Neural cell (in vitro differentiated cells): ENCODE measurements at regions not wholly inside any gene's neighbourhood (a gene's known extent, or its start where the extent isn't known, plus 50 kb on each side); places are given as distances from the start of the nearest gene placed in this dataset.

Experiments used
- H2AFZ ChIP-seq: fragments of 200-600, 300-800 bp; sonication (generic), shearing (Covaris generic); 2 replicates; pipeline ENCODE4 v1.6.0; 2014; ENCODE audit warnings: low read depth, mild to moderate bottlenecking, antibody characterized with exemption, low read length, moderate library complexity
- H3F3A ChIP-seq: fragments of 200-600 bp; shearing (Covaris generic); 2 replicates; pipeline ENCODE4 v1.6.1; 2016; ENCODE audit warnings: mild to moderate bottlenecking, moderate library complexity, mixed read lengths, antibody characterized with exemption, low read length; ENCODE audit not compliant: insufficient read depth, poor library complexity, severe bottlenecking
- H3K27ac ChIP-seq: fragments of 200-600, 300-800 bp; sonication (generic), shearing (Covaris generic); 2 replicates; pipeline ENCODE4 v1.5.1; 2014; ENCODE audit warnings: mild to moderate bottlenecking, low read length, moderate library complexity
- H3K27me3 ChIP-seq: fragments of 300-800, 200-600 bp; sonication (generic), shearing (Covaris generic); 2 replicates; pipeline ENCODE4 v1.6.0; 2014; ENCODE audit warnings: mild to moderate bottlenecking, low read depth, low read length, moderate library complexity; ENCODE audit not compliant: insufficient read depth
- H3K36me3 ChIP-seq: fragments of 300-800, 200-600 bp; sonication (generic), shearing (Covaris generic); 2 replicates; pipeline ENCODE4 v1.5.1; 2014; ENCODE audit warnings: mild to moderate bottlenecking, antibody characterized with exemption, low read length, moderate library complexity; ENCODE audit not compliant: insufficient read depth
- H3K4me2 ChIP-seq: fragments of 300-800, 200-600 bp; sonication (generic), shearing (Covaris generic); 2 replicates; pipeline ENCODE4 v1.6.0; 2014; ENCODE audit warnings: mild to moderate bottlenecking, low read length
- H3K4me3 ChIP-seq: fragments of 300-800, 200-600 bp; sonication (generic), shearing (Covaris generic); 2 replicates; pipeline ENCODE4 v1.5.1; 2014; ENCODE audit warnings: mild to moderate bottlenecking, low read length, moderate library complexity
- H3K79me2 ChIP-seq: fragments of 200-600 bp; shearing (Covaris generic); replicated peaks from 2 replicates; pipeline ENCODE4 v1.6.0; 2014; ENCODE audit warnings: mild to moderate bottlenecking, low read length, moderate library complexity; ENCODE audit not compliant: insufficient read depth
- H3K9ac ChIP-seq: fragments of 300-800, 200-600 bp; sonication (generic), shearing (Covaris generic); 2 replicates; pipeline ENCODE4 v1.6.1; 2016; ENCODE audit warnings: mild to moderate bottlenecking, low read length, mixed read lengths
- H3K9me2 ChIP-seq: fragments of 200-600 bp; shearing (Covaris generic); 2 replicates; pipeline ENCODE4 v1.6.1; 2016; ENCODE audit warnings: mild to moderate bottlenecking, low read length, mixed read lengths; ENCODE audit not compliant: insufficient read depth
- H3K9me3 ChIP-seq: fragments of 200-600, 300-800 bp; sonication (generic), shearing (Covaris generic); 2 replicates; pipeline ENCODE4 v1.6.1; 2016; ENCODE audit warnings: mild to moderate bottlenecking, mixed run types, low read length, moderate library complexity, mixed read lengths
- H4K20me1 ChIP-seq: fragments of 200-600 bp; shearing (Covaris generic); 2 replicates; pipeline ENCODE4 v1.6.1; 2016; ENCODE audit warnings: mild to moderate bottlenecking, mixed run types; ENCODE audit not compliant: insufficient read depth
- EP300 ChIP-seq: fragments of 450-650 bp; conservative IDR thresholded peaks from 2 replicates; pipeline ENCODE4 v1.6.1; 2014; ENCODE audit warnings: antibody characterized with exemption, mild to moderate bottlenecking, moderate library complexity; ENCODE audit not compliant: poor library complexity, severe bottlenecking
- EZH2 ChIP-seq: fragments of 200-600, 300-800 bp; shearing (Covaris generic), sonication (generic); IDR thresholded peaks from 2 replicates; pipeline ENCODE4 v1.6.1; 2014; ENCODE audit warnings: antibody characterized with exemption, low read length, borderline replicate concordance, mild to moderate bottlenecking; ENCODE audit not compliant: insufficient read depth, poor library complexity, severe bottlenecking
- MXI1 ChIP-seq: fragments of 450-650 bp; conservative IDR thresholded peaks from 2 replicates; pipeline ENCODE4 v1.6.1; 2014; ENCODE audit warnings: antibody characterized with exemption, mild to moderate bottlenecking; ENCODE audit not compliant: poor library complexity, severe bottlenecking
- POLR2AphosphoS5 ChIP-seq: IDR thresholded peaks from 2 replicates; pipeline ENCODE4 v1.6.1; 2012
- RAD21 ChIP-seq: fragments of 450-650 bp; conservative IDR thresholded peaks from 2 replicates; pipeline ENCODE4 v1.6.1; 2014; ENCODE audit warnings: antibody characterized with exemption, mild to moderate bottlenecking, moderate library complexity
- SMC3 ChIP-seq: fragments of 450-650 bp; conservative IDR thresholded peaks from 2 replicates; pipeline ENCODE4 v1.6.1; 2014; ENCODE audit warnings: antibody characterized with exemption, mild to moderate bottlenecking, moderate library complexity; ENCODE audit not compliant: poor library complexity
- TAF1 ChIP-seq: IDR thresholded peaks from 2 replicates; pipeline ENCODE4 v1.6.1; 2012; ENCODE audit warnings: low read depth
- TF ChIP-seq, protein P1 (sequence below): fragments of 450-650 bp; IDR thresholded peaks from 2 replicates; pipeline ENCODE4 v1.5.1; 2014; ENCODE audit warnings: antibody characterized with exemption, mild to moderate bottlenecking, moderate library complexity; ENCODE audit not compliant: poor library complexity, severe bottlenecking
- TF ChIP-seq, protein P2 (sequence below): IDR thresholded peaks from 2 replicates; pipeline ENCODE4 v1.6.1; 2012; ENCODE audit warnings: borderline replicate concordance

DNA sequence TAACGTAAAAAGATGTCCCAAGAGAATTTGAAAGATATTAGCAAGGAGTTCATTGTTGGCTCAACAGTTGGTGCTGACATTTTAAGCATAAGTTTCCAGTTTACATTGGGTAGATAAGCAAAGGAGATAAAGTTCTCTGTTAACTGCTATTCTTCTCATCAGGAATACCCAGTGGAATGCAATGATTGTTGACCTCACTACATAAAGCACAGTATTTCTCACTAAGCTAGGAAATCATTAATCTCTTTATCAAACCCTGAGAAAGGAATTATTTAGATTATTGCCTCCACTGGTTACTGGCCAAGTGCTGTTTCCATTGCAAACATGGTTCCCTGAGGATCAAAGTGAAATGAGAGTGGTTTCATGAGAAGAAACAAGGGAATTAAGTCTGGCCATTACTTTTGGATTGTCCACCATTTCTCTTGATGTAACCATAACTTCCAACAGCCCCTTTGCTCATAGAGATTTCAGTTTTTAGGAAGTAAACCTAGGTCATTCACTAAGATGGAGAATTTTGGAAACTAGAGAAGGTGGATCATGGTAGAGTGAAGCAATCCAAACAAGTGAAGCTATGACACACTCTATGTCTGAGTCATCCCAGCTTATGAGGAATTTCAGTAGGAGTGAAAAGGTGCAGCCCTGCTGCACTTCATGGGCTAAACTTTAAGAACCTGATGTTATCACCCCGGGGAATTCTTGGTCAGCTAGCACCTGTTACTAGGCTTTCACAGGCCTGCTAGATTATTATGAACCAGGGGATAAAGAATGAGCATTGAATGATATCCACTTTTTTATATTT, 163.4 kb downstream of the AREG start:
- no peaks in the 10 kb centered on the region for H3K9me3 ChIP-seq
- no peak overlapping the region for H3K4me2 ChIP-seq
- no peaks in the 10 kb centered on the region for H3K9me2 ChIP-seq
- H3K79me2 ChIP-seq: no peaks in the 10 kb centered on the region
- TF ChIP-seq TAF1 (no peak), EZH2 (no peak), POLR2AphosphoS5 (no peak), SMC3 (no peak)
- H4K20me1 ChIP-seq: no peaks in the 10 kb centered on the region
- H3F3A ChIP-seq: no peaks in the 10 kb centered on the region
- no peaks in the 10 kb centered on the region for H3K36me3 ChIP-seq
- no peak overlapping the region for H3K4me3 ChIP-seq
- no peak overlapping the region for H2AFZ ChIP-seq
- no peak overlapping the region for H3K27ac ChIP-seq
- H3K27me3 ChIP-seq: no peaks in the 10 kb centered on the region
- no peak overlapping the region for H3K9ac ChIP-seq

DNA sequence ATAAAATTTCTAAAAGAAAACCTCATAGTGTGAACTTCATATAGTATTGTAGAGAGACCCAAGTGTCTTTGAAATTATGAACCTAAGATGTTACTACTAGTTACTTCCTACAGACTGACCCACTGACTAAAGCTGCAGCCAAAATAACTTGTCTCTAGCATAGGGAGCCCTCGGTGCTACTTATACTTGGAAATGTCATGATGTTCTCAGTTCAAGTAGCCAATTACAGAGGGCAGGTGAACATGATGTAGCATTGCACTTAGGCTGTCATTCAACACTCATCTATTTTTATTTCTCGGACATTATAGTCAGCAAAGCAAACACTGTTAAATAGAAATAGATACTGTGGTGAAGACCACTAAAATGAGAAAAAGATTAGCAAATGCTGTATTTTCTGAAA, 165.6 kb downstream of the AREG start:
- Histone ChIP-seq H3K4me3 (no peak overlapping the region), H3K36me3 (no peaks in the 10 kb centered on the region), H3F3A (no peaks in the 10 kb centered on the region), H3K27ac (no peak overlapping the region), H3K4me2 (no peak overlapping the region), H3K27me3 (no peaks in the 10 kb centered on the region), H3K79me2 (no peaks in the 10 kb centered on the region), H3K9ac (no peak overlapping the region), H3K9me3 (no peaks in the 10 kb centered on the region), H4K20me1 (no peaks in the 10 kb centered on the region), H2AFZ (no peak overlapping the region), H3K9me2 (no peaks in the 10 kb centered on the region)
- TF ChIP-seq RAD21 (no peak), SMC3 (no peak), TAF1 (no peak), EP300 (no peak), EZH2 (no peak), POLR2AphosphoS5 (no peak), MXI1 (no peak)
- TF ChIP-seq, protein P1, sequence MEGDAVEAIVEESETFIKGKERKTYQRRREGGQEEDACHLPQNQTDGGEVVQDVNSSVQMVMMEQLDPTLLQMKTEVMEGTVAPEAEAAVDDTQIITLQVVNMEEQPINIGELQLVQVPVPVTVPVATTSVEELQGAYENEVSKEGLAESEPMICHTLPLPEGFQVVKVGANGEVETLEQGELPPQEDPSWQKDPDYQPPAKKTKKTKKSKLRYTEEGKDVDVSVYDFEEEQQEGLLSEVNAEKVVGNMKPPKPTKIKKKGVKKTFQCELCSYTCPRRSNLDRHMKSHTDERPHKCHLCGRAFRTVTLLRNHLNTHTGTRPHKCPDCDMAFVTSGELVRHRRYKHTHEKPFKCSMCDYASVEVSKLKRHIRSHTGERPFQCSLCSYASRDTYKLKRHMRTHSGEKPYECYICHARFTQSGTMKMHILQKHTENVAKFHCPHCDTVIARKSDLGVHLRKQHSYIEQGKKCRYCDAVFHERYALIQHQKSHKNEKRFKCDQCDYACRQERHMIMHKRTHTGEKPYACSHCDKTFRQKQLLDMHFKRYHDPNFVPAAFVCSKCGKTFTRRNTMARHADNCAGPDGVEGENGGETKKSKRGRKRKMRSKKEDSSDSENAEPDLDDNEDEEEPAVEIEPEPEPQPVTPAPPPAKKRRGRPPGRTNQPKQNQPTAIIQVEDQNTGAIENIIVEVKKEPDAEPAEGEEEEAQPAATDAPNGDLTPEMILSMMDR: no peak

DNA sequence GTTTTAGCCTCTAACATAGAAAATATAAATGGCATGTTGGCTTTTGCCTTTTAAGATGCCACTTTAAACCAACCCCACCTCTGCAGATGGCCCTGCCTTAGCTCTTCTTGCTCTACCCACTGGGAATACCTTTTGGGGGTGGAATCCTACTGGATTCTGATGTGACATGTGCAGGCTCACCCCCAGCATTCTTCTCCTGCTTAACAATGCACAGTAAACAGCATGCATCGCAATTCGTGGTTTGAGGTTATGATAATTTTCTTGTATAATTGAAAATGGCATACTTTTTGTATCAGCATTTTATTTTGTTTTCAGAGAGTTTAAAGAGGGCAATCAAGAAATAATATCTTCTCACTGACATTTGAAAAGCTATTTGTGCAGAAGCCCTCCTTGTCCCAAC, 167.9 kb downstream of the AREG start:
- H3K9me2 ChIP-seq: no peaks in the 10 kb centered on the region
- no peaks in the 10 kb centered on the region for H3K27me3 ChIP-seq
- H2AFZ ChIP-seq: no peak overlapping the region
- H3K4me2 ChIP-seq: no peak overlapping the region
- H3F3A ChIP-seq: no peaks in the 10 kb centered on the region
- H3K9ac ChIP-seq: no peak overlapping the region
- no peak overlapping the region for H3K27ac ChIP-seq
- no peak for TF ChIP-seq EP300
- TF ChIP-seq, protein P1: no peak
- TF ChIP-seq TAF1: no peak
- no peak for TF ChIP-seq EZH2
- no peak for TF ChIP-seq RAD21
- no peak for TF ChIP-seq MXI1
- TF ChIP-seq, protein P2, sequence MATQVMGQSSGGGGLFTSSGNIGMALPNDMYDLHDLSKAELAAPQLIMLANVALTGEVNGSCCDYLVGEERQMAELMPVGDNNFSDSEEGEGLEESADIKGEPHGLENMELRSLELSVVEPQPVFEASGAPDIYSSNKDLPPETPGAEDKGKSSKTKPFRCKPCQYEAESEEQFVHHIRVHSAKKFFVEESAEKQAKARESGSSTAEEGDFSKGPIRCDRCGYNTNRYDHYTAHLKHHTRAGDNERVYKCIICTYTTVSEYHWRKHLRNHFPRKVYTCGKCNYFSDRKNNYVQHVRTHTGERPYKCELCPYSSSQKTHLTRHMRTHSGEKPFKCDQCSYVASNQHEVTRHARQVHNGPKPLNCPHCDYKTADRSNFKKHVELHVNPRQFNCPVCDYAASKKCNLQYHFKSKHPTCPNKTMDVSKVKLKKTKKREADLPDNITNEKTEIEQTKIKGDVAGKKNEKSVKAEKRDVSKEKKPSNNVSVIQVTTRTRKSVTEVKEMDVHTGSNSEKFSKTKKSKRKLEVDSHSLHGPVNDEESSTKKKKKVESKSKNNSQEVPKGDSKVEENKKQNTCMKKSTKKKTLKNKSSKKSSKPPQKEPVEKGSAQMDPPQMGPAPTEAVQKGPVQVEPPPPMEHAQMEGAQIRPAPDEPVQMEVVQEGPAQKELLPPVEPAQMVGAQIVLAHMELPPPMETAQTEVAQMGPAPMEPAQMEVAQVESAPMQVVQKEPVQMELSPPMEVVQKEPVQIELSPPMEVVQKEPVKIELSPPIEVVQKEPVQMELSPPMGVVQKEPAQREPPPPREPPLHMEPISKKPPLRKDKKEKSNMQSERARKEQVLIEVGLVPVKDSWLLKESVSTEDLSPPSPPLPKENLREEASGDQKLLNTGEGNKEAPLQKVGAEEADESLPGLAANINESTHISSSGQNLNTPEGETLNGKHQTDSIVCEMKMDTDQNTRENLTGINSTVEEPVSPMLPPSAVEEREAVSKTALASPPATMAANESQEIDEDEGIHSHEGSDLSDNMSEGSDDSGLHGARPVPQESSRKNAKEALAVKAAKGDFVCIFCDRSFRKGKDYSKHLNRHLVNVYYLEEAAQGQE: no peak
- no peak for TF ChIP-seq POLR2AphosphoS5
- no peak for TF ChIP-seq SMC3
- H3K9me3 ChIP-seq: no peaks in the 10 kb centered on the region
- H3K4me3 ChIP-seq: no peak overlapping the region
- H4K20me1 ChIP-seq: no peaks in the 10 kb centered on the region
- no peaks in the 10 kb centered on the region for H3K79me2 ChIP-seq
- no peaks in the 10 kb centered on the region for H3K36me3 ChIP-seq
